H1 (cell line): ENCODE measurements at regions not wholly inside any gene's neighbourhood (a gene's known extent, or its start where the extent isn't known, plus 50 kb on each side); places are given as distances from the start of the nearest gene placed in this dataset.

Experiments used
- JUND ChIP-seq: IDR thresholded peaks from 2 replicates; pipeline ENCODE4 v1.6.1; 2011; ENCODE audit warnings: mild to moderate bottlenecking, improper control_type of control experiment, low read length
- SUZ12 ChIP-seq: fragments of 200-600 bp; sonication (generic); IDR thresholded peaks from 2 replicates; pipeline ENCODE4 v1.6.1; 2012; ENCODE audit warnings: mild to moderate bottlenecking, inconsistent platforms, low read length, moderate library complexity, mixed read lengths
- TAF1 ChIP-seq: IDR thresholded peaks from 2 replicates; pipeline ENCODE4 v1.6.1; 2011; ENCODE audit warnings: mild to moderate bottlenecking, low read depth, low read length
- TF ChIP-seq, protein P1 (sequence below): fragments of 300-600 bp; sonication (generic); IDR thresholded peaks from 2 replicates; pipeline ENCODE4 v1.7.1; 2012; ENCODE audit warnings: low read length, moderate library complexity, mild to moderate bottlenecking, inconsistent platforms; ENCODE audit not compliant: insufficient replicate concordance

DNA sequence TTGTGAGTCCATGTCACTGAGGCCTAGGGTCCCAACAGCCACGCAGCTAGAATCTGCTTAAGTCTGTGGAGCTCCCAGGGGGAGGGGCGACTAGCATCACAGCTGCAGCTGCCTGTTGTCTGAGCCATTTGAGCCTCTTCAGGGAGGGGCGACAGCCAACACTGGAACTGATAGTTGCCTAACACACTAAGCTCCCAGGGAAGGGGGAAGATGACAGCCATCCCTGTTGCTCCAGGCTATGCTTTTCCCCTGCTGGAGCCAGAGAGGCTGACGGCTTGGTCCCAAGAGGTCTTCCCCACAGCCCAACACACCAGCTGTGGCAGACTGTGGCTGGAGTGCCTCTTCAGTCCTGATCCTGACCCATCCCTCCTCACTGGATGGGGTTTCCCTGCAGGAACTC is 817.5 kb downstream of the NXPH1 start (continued):
- TF ChIP-seq JUND = no peak
- TF ChIP-seq SUZ12 = no peak
- TF ChIP-seq, protein P1, sequence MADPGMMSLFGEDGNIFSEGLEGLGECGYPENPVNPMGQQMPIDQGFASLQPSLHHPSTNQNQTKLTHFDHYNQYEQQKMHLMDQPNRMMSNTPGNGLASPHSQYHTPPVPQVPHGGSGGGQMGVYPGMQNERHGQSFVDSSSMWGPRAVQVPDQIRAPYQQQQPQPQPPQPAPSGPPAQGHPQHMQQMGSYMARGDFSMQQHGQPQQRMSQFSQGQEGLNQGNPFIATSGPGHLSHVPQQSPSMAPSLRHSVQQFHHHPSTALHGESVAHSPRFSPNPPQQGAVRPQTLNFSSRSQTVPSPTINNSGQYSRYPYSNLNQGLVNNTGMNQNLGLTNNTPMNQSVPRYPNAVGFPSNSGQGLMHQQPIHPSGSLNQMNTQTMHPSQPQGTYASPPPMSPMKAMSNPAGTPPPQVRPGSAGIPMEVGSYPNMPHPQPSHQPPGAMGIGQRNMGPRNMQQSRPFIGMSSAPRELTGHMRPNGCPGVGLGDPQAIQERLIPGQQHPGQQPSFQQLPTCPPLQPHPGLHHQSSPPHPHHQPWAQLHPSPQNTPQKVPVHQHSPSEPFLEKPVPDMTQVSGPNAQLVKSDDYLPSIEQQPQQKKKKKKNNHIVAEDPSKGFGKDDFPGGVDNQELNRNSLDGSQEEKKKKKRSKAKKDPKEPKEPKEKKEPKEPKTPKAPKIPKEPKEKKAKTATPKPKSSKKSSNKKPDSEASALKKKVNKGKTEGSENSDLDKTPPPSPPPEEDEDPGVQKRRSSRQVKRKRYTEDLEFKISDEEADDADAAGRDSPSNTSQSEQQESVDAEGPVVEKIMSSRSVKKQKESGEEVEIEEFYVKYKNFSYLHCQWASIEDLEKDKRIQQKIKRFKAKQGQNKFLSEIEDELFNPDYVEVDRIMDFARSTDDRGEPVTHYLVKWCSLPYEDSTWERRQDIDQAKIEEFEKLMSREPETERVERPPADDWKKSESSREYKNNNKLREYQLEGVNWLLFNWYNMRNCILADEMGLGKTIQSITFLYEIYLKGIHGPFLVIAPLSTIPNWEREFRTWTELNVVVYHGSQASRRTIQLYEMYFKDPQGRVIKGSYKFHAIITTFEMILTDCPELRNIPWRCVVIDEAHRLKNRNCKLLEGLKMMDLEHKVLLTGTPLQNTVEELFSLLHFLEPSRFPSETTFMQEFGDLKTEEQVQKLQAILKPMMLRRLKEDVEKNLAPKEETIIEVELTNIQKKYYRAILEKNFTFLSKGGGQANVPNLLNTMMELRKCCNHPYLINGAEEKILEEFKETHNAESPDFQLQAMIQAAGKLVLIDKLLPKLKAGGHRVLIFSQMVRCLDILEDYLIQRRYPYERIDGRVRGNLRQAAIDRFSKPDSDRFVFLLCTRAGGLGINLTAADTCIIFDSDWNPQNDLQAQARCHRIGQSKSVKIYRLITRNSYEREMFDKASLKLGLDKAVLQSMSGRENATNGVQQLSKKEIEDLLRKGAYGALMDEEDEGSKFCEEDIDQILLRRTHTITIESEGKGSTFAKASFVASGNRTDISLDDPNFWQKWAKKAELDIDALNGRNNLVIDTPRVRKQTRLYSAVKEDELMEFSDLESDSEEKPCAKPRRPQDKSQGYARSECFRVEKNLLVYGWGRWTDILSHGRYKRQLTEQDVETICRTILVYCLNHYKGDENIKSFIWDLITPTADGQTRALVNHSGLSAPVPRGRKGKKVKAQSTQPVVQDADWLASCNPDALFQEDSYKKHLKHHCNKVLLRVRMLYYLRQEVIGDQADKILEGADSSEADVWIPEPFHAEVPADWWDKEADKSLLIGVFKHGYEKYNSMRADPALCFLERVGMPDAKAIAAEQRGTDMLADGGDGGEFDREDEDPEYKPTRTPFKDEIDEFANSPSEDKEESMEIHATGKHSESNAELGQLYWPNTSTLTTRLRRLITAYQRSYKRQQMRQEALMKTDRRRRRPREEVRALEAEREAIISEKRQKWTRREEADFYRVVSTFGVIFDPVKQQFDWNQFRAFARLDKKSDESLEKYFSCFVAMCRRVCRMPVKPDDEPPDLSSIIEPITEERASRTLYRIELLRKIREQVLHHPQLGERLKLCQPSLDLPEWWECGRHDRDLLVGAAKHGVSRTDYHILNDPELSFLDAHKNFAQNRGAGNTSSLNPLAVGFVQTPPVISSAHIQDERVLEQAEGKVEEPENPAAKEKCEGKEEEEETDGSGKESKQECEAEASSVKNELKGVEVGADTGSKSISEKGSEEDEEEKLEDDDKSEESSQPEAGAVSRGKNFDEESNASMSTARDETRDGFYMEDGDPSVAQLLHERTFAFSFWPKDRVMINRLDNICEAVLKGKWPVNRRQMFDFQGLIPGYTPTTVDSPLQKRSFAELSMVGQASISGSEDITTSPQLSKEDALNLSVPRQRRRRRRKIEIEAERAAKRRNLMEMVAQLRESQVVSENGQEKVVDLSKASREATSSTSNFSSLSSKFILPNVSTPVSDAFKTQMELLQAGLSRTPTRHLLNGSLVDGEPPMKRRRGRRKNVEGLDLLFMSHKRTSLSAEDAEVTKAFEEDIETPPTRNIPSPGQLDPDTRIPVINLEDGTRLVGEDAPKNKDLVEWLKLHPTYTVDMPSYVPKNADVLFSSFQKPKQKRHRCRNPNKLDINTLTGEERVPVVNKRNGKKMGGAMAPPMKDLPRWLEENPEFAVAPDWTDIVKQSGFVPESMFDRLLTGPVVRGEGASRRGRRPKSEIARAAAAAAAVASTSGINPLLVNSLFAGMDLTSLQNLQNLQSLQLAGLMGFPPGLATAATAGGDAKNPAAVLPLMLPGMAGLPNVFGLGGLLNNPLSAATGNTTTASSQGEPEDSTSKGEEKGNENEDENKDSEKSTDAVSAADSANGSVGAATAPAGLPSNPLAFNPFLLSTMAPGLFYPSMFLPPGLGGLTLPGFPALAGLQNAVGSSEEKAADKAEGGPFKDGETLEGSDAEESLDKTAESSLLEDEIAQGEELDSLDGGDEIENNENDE = no peak
- no peak for TF ChIP-seq TAF1
